ENCODE measurements at regions not wholly inside any gene's neighbourhood (a gene's known extent, or its start where the extent isn't known, plus 50 kb on each side); places are given as distances from the start of the nearest gene placed in this dataset.

DNA sequence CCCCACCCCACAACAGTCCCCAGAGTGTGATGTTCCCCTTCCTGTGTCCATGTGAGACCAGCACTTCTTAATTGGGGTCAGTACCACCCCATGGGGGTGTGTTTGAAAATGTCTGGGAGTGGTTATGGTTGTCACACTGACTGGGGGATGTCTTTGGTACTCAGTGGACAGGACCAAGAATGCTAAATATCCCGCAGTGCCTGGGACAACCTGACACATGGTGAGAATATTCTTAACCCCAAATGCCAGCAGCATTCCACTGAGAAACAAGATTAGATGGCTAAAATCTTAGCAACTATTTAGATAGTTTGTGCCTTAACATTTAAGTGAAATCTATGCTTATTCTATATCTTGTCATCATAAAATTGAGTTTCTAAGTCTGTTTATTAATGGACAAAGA is 177.5 kb upstream of the ZBED5 start:
- H3K9me3 ChIP-seq (ENCODE audit: low read depth, low read length, poor library complexity, severe bottlenecking), result no peaks in the 10 kb centered on the region
- BruUV-seq (replicated peaks), result no TSS peak
- H3K27me3 ChIP-seq (replicated peaks; ENCODE audit: insufficient read depth, low read depth, low read length, poor library complexity), result no peaks in the 10 kb centered on the region
- H3K4me3 ChIP-seq (ENCODE audit: low read depth, low read length, poor library complexity, severe bottlenecking), result no peak overlapping the region
- DNase-seq (ENCODE audit: low spot score), result no peak
- H3K4me1 ChIP-seq (ENCODE audit: insufficient read depth, low read length, poor library complexity, severe bottlenecking), result no peaks in the 10 kb centered on the region
- POLR2A ChIA-PET (ENCODE audit: low non-redundant PET), result no interaction called here
- no peak for TF ChIP-seq EZH2 (IDR thresholded peaks at IDR 0.05; ENCODE audit: borderline replicate concordance, low read depth, low read length, poor library complexity, severe bottlenecking)
- TF ChIP-seq, protein P1, sequence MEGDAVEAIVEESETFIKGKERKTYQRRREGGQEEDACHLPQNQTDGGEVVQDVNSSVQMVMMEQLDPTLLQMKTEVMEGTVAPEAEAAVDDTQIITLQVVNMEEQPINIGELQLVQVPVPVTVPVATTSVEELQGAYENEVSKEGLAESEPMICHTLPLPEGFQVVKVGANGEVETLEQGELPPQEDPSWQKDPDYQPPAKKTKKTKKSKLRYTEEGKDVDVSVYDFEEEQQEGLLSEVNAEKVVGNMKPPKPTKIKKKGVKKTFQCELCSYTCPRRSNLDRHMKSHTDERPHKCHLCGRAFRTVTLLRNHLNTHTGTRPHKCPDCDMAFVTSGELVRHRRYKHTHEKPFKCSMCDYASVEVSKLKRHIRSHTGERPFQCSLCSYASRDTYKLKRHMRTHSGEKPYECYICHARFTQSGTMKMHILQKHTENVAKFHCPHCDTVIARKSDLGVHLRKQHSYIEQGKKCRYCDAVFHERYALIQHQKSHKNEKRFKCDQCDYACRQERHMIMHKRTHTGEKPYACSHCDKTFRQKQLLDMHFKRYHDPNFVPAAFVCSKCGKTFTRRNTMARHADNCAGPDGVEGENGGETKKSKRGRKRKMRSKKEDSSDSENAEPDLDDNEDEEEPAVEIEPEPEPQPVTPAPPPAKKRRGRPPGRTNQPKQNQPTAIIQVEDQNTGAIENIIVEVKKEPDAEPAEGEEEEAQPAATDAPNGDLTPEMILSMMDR (conservative IDR thresholded peaks at IDR 0.05; ENCODE audit: low read depth, low read length), result no peak
- H3K27ac ChIP-seq (ENCODE audit: low read depth, low read length, poor library complexity, severe bottlenecking), result no peak overlapping the region
- H3K36me3 ChIP-seq (ENCODE audit: insufficient read depth, low read length, poor library complexity, severe bottlenecking), result no peaks in the 10 kb centered on the region
- intact Hi-C loops (cut with micrococcal nuclease; ENCODE audit: unreplicated experiment), result loop anchor here (5.0 kb wide), 1 partner anchor 122 kb away; no protein-coding TSS in a partner anchor
- CTCF ChIA-PET, result interaction anchor here (1.9 kb wide), 1 partner anchor 752 kb away, joined by 5 read pairs; no protein-coding TSS in a partner anchor

DNA sequence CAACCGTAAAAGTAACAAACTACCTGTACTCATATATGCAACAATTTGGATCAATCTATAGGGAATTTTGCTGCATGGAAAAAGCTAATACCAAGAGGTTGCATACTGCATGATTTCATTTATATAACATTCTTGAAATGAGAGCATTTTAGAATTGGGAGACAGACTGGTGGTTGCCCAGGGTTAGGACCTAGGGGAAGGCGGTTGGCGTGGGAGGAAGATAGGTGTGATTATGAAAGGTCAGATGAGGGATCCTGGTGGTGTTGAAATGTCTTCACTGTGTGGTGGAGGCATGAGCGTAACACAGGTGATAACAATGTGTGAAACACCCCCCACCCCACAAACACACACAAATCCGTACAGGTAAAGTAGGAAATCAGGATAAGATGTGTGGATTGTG is 176.6 kb upstream of the ZBED5 start:
- no peaks in the 10 kb centered on the region for H3K9me3 ChIP-seq (ENCODE audit: low read depth, low read length, poor library complexity, severe bottlenecking)
- ChIA-PET POLR2A (ENCODE audit: low non-redundant PET) (no interaction called here), CTCF (no interaction called here)
- TF ChIP-seq, protein P1 (conservative IDR thresholded peaks at IDR 0.05; ENCODE audit: low read depth, low read length), result no peak
- no peak for TF ChIP-seq EZH2 (IDR thresholded peaks at IDR 0.05; ENCODE audit: borderline replicate concordance, low read depth, low read length, poor library complexity, severe bottlenecking)
- BruUV-seq (replicated peaks), result no TSS peak
- no peak overlapping the region for H3K27ac ChIP-seq (ENCODE audit: low read depth, low read length, poor library complexity, severe bottlenecking)
- H3K27me3 ChIP-seq (replicated peaks; ENCODE audit: insufficient read depth, low read depth, low read length, poor library complexity), result no peaks in the 10 kb centered on the region
- H3K4me3 ChIP-seq (ENCODE audit: low read depth, low read length, poor library complexity, severe bottlenecking), result no peak overlapping the region
- intact Hi-C loops (cut with micrococcal nuclease; ENCODE audit: unreplicated experiment), result no loop called here
- H3K36me3 ChIP-seq (ENCODE audit: insufficient read depth, low read length, poor library complexity, severe bottlenecking), result no peaks in the 10 kb centered on the region
- DNase-seq (ENCODE audit: low spot score), result no peak
- no peaks in the 10 kb centered on the region for H3K4me1 ChIP-seq (ENCODE audit: insufficient read depth, low read length, poor library complexity, severe bottlenecking)

DNA sequence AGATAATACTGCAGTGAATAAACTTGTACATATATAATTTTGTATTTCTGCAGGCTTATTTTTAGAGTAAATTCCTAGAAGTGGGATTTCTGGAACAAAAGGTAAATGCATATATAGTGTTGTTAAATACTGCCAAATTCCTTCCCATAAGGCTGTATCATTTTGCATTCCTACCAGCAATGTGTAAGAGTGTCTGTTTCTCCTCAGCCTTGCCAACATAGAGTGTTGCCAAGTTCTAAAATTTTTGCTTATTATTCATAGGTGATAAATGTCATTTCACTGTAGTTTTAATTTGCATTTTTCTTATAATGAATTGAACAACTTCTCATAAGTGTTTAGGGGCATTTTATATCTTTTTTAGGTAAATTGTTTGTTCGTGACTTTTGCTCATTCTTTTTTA is 174.2 kb upstream of the ZBED5 start:
- intact Hi-C loops (cut with micrococcal nuclease; ENCODE audit: unreplicated experiment), result no loop called here
- no peaks in the 10 kb centered on the region for H3K36me3 ChIP-seq (ENCODE audit: insufficient read depth, low read length, poor library complexity, severe bottlenecking)
- no peaks in the 10 kb centered on the region for H3K27me3 ChIP-seq (replicated peaks; ENCODE audit: insufficient read depth, low read depth, low read length, poor library complexity)
- BruUV-seq (replicated peaks), result no TSS peak
- H3K4me1 ChIP-seq (ENCODE audit: insufficient read depth, low read length, poor library complexity, severe bottlenecking), result no peaks in the 10 kb centered on the region
- H3K9me3 ChIP-seq (ENCODE audit: low read depth, low read length, poor library complexity, severe bottlenecking), result no peaks in the 10 kb centered on the region
- no peak overlapping the region for H3K27ac ChIP-seq (ENCODE audit: low read depth, low read length, poor library complexity, severe bottlenecking)
- no peak overlapping the region for H3K4me3 ChIP-seq (ENCODE audit: low read depth, low read length, poor library complexity, severe bottlenecking)
- DNase-seq (ENCODE audit: low spot score), result no peak
- ChIA-PET POLR2A (ENCODE audit: low non-redundant PET) (no interaction called here), CTCF (interaction anchor here (1.3 kb wide), 1 partner anchor 756 kb away, joined by 4 read pairs; no protein-coding TSS in a partner anchor)
- no peak for TF ChIP-seq EZH2 (IDR thresholded peaks at IDR 0.05; ENCODE audit: borderline replicate concordance, low read depth, low read length, poor library complexity, severe bottlenecking)
- TF ChIP-seq, protein P1 (conservative IDR thresholded peaks at IDR 0.05; ENCODE audit: low read depth, low read length), result no peak

All from A673 (cell line).